ENCODE measurements at regions not wholly inside any gene's neighbourhood (a gene's known extent, or its start where the extent isn't known, plus 50 kb on each side); places are given as distances from the start of the nearest gene placed in this dataset.
"Not testable (repeated sequence)": the region's sequence is repeated elsewhere in the genome, so short reads cannot be mapped to it uniquely, and the experiment has no call there.

GRCh38 chr18:60200558-60200957, 172.0 kb downstream of the MC4R start:
- no peak for DNase-seq

GRCh38 chr18:60199505-60199904, 173.1 kb downstream of the MC4R start:
- DNase-seq: no peak

- DNase-seq: no peak
Observed at GRCh38 chr18:60197671-60198462, 174.7 kb downstream of the MC4R start.

GRCh38 chr18:60196836-60197606, 175.6 kb downstream of the MC4R start:
- no peak for DNase-seq

- DNase-seq: no peak
Observed at GRCh38 chr18:60193780-60194179, 178.8 kb downstream of the MC4R start.

- DNase-seq: no peak
Observed at GRCh38 chr18:60191926-60192325, 180.6 kb downstream of the MC4R start.

GRCh38 chr18:60189856-60190255, 182.7 kb downstream of the MC4R start:
- DNase-seq: no peak

- DNase-seq: no peak
Observed at GRCh38 chr18:60188958-60189357, 183.6 kb downstream of the MC4R start.

- DNase-seq: no peak
Observed at GRCh38 chr18:60182223-60182622, 190.4 kb downstream of the MC4R start.

- DNase-seq: no peak
Observed at GRCh38 chr18:60180671-60181070, 191.9 kb downstream of the MC4R start.

- DNase-seq: not testable (repeated sequence)
Observed at GRCh38 chr18:60178224-60178623, 194.4 kb downstream of the MC4R start.

GRCh38 chr18:60176259-60176658, 196.3 kb downstream of the MC4R start:
- DNase-seq: no peak

- no peak for DNase-seq
Observed at GRCh38 chr18:60174832-60175231, 197.7 kb downstream of the MC4R start.

- DNase-seq: no peak
Observed at GRCh38 chr18:60172030-60172429, 200.5 kb downstream of the MC4R start.

GRCh38 chr18:60163622-60164021, 209.0 kb downstream of the MC4R start:
- no peak for DNase-seq

GRCh38 chr18:60162388-60162787, 210.2 kb downstream of the MC4R start:
- DNase-seq: no peak

GRCh38 chr18:60157810-60158209, 214.8 kb downstream of the MC4R start:
- no peak for DNase-seq

GRCh38 chr18:60153376-60153775, 219.2 kb downstream of the MC4R start:
- DNase-seq: no peak

GRCh38 chr18:60149316-60149715, 223.3 kb downstream of the MC4R start:
- DNase-seq: no peak

- DNase-seq: no peak
Observed at GRCh38 chr18:60147323-60147722, 225.3 kb downstream of the MC4R start.

GRCh38 chr18:60146220-60146960, 226.2 kb downstream of the MC4R start:
- DNase-seq: no peak

GRCh38 chr18:60145776-60146175, 226.8 kb downstream of the MC4R start:
- no peak for DNase-seq

GRCh38 chr18:60134806-60135205, 235.0 kb downstream of the PMAIP1 start:
- no peak for DNase-seq

GRCh38 chr18:60130284-60130683, 230.5 kb downstream of the PMAIP1 start:
- no peak for DNase-seq
